Amniotic epithelial cell (primary cell): ENCODE measurements at regions not wholly inside any gene's neighbourhood (a gene's known extent, or its start where the extent isn't known, plus 50 kb on each side); places are given as distances from the start of the nearest gene placed in this dataset.

Experiments used
- DNase-seq: peaks from one replicate; pipeline ENCODE4 v3.0.0-alpha.2; 2010; ENCODE audit warnings: low read depth

DNA sequence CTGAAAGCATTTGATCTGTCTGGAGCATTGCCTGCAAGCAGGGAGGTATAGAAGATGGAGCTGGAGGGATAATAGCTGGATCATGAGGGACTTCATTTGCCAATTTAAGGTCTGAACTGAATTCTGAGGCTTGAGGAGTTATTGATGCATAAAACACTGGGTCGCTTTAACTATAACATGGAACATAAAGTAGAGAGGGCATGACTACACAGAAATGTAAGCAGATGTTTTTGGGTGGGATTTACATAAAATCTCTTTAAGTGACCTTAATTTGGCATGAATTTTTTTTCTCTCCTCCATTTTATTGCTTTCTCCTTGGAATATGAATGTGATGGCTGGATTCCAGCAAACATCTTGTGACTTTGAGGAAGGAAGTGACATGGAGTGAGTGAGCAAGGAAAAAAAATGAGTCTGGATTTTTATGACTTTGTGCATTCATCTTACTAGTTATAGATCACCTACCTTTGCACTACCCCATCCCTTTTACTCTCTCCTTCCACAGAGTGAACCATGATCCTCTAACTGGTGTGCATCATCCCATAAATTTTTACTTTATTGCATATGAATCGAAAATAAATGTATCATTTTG is 356.0 kb downstream of the DUSP6 start:
- no peak for DNase-seq

DNA sequence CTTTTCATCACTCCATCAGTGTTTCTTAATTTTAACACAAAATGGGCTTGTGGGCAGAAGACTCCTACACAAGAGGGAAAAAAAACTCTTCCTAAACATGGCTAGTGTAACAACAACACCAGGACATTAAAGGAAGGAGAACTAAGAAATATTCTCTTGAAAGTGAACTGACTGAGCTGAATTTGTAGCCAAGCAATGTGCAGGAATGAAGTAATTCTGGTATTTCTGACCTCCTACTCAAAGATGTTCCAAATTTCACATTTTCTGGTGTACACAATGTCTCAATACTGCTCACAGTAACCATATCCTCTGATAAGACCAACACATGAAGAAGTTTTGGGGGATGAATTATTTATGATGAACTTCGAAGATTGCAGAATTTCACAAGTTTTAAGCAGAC is 357.3 kb downstream of the DUSP6 start:
- DNase-seq, result peak; percentile 80

DNA sequence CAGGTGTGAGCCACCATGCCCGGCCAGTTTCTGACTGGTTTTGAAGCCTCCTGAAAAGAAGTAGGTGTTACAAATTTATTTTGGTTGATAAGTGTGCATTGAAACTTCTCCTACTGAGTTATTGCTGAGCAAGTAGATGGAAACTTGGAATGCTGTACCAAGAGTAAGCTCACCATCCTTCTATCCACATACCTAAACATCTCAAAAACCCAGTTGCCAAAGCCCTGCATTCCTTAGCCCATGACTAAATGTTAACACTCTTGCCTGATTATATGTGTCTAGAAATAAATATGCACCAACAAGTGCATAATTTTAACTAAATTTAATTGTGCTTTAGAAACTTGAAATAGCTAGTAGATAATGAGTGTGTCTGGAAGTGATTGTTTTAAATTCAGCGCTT is 357.8 kb downstream of the DUSP6 start:
- DNase-seq, result peak; percentile 31

DNA sequence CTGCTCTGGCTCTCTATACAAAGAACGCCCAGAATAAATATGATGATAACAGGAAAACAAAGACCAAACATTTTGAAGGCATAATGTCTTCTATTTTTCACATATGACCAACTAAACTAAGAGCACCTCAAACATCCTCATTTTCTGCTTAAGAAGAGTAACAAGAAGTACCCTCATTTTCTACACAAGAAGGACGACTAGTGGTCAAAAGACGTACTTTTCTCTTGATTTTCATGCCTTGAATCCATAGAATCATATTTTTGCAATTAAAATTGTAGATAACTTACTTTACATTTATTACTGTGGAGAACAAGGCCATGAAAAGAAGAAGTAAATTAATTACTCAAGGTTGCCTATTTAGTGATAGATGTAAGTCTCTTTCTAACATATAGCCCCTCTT is 358.6 kb downstream of the DUSP6 start:
- DNase-seq, result peak; percentile 74

DNA sequence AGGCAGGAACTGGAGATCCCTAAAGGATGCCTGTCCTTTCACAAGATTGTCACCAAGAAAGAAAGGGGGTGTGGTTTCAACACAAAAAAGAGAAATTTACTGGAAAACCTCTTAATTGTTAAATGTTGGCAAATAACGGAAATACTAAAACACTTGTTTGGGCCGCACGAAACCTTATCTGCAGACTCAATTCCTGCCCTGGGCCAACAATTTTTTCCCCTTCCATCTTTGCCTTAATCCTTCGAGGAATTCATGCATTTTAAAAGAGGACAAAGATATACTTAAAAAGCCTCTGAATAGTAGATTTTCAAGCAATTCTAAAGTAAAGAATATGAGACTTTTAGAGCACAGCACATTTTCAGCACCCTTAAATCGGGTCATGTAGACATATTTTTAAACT is 366.2 kb downstream of the DUSP6 start:
- no peak for DNase-seq

DNA sequence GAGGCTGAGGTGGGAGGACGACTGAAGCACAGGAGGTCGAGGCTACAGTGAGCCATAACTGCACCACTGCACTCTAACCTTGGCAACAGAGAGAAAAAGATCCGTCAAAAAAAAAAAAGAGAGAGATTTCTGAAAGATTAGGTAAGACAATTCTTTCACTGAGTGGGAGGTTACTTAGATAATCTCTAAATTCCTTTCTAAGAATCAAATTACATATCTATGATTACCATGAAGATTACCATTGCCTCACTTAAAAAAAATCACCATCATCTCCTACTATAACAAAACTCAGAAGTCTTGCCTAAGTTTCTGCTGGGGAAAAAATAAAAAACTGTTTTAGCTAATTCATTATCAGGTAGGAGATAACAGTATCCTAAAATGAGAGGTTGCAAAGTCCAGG is 366.7 kb downstream of the DUSP6 start:
- DNase-seq, result peak; percentile 73

DNA sequence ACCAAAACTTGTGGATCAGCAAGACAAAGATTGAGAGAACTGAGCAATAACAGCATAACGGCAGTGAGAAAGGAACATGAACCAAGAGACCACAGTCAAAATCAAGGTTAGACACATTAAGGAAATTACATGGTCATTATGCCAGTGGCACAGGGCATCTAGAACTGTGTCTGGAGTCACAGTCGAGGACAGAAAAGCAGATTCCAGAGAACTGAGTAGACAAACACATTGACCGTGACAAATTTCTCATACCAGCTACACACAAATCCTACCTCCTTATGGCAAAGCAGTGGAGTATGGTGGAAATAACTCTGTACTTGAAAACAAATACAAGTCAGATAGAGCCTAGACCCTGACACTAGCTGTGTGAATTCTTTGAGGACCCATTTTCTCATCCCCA is 367.3 kb downstream of the DUSP6 start:
- DNase-seq, result no peak

DNA sequence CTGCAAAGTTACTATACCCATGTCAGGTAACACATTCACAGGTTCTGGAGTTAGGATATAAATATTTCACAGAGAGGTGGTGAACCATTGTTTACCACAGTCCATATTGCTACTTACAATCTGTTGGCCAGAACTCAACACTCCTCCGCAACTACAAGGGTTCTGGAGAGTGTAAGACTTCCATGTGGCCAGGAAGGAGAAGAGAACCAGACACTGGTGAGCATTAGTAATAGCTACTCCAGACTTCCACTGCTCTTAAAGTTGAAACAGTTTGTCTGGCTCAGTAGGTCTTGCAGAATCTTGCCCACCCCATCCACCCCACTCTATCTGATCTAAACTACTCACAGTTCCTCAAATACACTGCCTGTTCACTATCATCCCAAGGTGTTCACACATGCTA is 369.6 kb downstream of the DUSP6 start:
- DNase-seq, result peak; percentile 86

DNA sequence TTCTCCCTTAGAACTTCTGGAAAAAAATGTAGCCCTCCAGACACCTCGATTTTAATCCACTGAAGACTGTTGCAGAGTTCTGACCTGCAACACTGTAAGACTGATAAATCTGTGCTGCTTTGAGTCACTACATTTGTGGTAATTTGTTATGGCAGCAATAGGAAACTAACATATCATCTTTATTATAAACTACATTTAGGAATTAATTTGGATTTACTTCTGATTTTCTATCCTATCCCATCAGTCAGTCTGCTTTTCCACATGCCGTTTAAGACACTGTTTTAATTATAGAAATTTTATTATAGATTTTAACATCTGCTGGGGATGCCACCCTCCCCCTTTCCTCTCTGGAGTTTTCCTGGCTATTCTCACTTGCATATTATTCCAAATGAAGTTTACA is 375.2 kb downstream of the DUSP6 start:
- no peak for DNase-seq

DNA sequence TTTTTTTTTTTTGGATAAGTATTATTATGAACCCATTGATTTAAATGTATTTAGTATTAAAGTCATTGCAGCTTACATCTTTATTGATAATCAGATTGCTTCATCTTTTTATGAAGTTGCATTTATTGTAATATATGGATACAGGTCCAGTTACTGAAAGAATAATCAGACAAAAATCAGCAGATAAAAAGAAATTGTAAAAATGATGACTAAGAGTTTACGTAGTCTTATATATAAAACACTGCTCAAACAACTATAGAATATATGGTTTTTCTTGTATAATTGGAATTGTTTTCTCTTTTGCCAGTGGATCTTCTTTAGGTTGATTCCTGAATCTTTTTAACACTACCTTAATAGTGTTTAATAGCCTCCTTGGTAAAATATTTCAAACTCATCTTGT is 378.3 kb downstream of the DUSP6 start:
- no peak for DNase-seq

DNA sequence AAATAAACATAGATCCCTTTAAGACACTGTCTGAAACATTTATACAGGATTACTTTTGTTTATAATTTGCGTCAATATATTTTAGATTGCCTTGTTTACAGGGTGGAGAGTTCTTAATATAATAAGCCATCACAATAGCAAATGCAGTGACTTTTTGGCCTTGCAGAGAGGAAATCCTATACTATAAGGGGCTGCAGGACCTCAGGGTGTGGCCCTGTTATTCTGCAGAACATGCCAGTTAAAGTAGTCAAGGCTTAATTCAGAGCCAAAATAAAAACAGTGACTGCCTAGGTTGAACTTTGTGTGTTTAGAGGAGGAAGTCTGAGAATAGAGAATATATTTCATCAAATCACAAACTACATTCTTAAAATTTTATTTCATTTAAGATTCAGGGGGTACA is 381.6 kb downstream of the DUSP6 start:
- DNase-seq, result no peak

DNA sequence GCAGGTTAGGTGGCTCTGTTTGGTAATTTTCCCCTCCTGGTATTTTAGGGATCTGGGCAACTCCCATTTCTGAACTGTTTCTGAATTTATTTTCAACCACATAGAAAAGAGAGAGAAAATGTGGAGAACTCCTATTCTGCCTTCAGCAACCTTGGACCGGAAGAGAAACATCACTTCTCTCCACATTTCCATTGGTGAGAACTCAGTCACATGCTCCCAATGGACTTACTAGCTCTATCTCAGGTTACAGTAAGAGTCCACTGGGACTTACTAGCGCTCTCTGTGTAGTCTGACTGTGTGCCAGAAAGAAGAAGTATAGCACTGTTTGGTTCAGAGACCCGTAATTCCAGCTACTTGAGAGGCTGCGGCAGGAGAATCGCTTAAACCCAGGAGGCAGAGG is 383.2 kb downstream of the DUSP6 start:
- no peak for DNase-seq

DNA sequence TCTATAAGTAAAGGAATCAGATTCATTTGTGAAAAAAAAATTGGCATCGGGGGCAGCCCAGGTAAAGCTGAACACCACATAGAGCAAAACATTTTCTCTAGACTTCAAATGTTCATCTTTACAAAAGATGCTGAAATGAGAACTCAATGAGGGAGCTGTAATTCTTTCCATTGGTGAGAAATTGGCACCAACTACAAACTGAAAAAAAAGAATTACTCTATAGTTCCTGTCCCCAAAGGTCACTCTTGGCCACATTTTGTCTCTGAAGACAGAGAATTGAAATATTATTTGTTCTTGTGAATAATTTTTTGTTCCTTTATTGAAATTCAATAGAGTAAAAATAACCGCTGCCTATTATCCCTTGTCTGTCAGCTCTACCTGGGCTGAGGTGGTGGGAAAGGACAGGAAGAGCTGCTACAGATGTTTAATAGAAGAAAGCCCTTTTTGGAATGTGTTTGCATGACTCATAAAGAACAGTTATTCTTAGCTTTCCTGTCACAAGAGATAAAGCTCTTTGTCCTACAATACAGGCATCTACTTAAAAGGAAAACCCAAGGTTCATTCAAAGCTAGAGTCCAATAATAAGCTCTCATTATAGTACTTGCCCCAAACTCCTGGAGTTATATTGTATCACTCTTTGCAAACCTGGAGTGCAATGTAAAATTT is 380.1 kb upstream of the KITLG start:
- DNase-seq, result peak; percentile 38

DNA sequence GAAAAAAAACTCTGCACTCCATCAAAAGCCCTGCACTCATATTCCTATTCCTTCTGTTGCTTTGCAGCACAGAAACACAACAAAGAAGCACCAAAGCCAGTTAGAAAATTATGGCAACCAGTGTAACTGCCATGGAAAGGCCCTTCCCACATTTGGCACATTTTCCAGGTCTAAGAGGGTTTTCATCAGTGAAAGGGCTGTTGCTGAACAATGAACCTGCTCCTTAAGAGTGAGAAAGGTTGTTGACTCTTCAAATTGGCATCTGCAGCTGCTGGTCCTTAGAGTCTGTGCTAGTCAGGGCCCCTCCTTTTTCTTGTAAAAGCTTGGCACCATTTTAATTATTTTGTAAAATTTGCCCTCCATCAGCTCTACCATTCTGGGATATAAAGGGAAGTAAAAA is 378.7 kb upstream of the KITLG start:
- DNase-seq, result no peak

DNA sequence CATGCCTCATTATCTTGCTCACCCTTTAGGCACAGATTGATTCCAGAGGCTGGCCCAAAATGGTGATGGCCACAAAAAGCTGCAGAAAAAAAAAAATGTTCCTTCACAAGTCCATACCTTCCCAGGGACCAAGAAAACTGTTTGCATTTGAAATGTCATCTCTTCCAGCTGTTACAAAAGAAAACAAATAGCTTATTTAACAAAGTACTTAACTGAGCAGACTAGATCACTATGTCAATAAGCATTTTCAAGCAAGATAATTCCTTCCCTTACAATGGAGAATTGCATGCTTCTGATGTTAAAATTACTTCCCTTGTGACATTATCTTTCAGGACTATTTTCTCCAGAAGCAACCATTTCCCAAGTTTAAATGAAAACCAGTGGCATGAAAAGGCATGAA is 377.9 kb upstream of the KITLG start:
- no peak for DNase-seq

DNA sequence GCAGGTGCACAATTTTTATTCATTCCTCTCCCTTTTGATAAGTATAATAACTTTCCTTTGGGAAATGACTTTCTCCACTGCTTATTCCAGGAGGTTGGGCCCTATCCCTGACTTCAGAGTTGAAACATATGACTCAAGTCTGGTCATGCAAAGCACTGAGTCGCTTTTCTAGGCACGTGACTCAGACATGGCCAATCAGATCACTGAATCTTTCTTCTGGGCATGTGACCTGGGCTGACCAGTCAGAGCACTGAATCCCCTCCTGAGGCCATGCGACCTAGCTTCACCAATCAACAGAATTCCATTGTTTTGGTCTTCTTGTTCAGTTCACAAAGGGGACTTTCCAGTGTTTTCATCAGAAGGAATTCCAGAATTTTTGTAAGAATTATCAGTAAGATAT is 377.1 kb upstream of the KITLG start:
- no peak for DNase-seq

DNA sequence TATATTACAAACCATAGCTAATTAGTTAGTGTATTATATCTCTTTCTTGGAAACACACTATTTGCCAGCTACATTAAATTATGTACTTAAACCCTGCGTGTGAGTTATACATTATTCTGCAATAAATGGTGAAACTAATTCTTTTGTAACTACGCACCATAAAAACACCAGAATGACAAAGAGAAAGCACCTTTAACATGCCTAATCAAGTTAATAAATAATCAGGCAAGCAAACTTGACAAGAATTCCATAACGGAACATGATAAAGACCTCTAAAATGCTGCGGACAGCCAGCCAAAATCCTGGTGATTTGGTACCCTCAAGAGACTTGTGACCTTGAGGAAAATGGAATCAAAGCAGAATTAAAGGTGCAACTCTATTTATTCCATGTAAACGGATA is 375.3 kb upstream of the KITLG start:
- no peak for DNase-seq

DNA sequence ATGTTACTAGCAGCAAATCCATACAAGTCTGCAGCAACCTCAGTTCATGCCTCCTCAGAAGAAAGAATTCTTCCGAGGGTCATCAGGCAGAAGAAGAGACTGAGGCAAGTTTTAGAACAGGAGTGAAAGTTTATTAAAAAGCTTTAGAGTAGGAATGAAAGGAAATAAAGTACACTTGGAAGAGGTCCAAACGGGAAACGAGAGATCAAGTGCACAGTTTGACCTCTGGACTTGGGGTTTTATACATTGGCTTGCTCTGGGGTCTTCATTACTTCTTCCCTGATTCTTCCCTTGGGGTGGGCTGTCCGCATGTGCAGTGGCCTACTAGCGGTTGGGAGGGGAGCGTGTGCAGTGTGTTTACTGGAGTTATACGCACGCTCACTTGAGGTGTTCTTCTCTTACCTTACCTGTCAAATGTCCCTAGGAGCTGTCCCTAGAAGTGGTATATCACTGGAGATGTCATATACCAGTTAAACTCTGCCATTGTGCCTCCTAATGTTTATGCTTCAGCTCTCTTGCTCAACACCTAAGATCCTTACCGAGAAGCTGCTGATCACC is 372.8 kb upstream of the KITLG start:
- no peak for DNase-seq

DNA sequence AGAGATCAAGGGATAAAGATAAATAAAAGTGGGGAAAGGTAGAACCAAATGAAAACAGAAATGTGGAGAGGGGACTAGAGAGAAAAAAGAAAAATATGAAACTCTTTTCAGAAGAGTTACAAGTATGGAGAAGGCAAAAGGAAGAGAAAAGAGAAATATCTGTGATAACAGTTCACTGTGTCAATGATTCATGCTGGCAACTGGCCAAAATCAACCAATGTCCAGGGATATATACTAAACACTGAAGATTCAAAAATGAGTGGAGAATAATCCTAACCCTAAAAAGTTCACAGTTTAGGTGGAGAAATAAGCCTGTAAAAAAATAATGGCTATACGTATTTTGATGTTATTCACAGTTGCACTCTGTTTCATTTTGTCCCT is 372.3 kb upstream of the KITLG start:
- DNase-seq, result peak; percentile 36

DNA sequence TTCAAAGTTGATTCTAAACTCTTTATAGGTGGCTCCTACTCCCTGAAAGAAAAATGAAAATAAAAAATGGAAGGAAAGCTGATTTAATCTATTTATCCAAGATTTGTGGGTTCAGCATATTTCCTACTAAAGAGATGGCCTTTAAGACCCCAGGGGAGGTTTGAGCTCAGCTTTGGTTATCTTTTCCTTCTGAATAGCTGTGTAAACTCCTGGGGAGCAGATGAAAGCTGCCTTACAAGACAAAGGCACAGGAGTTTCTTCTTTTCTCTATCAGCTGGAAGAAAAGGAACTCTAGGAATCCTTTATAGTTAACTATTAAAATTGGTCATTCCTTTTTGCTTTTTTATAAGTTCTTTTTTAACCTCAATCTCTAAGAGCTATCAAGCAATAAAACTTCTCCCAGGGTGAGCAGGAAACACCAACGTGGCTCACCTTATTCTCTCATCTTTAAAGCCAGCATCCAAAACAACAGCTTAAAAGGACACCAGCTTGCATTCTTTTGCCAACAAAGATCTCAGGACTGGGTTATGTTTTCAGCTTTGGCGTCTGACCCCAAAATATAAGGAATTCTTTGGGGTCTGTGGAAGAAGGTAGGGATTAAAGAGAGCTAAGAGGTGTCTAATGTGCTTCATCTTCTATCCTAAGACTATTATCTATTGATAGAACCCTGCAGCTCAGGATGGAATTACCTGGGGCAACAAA is 371.7 kb upstream of the KITLG start:
- DNase-seq, result no peak

DNA sequence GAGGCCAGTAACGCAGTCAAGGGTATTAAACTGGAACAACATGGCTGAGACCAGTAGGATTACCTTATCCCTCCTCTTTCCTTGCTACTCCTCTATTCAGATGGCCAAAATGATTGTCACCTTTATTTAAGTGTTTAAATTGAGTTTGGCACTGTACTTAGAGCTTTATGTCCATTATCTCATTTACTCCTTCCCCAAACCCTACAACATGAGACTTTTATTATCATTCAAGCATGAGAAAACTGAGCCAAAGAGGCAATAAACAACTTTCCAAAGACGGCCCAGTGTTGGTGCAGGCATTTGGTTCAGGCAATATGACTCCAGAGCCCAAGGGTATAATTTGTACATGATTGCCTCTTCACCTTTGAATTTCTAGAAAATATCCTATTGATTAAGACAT is 370.9 kb upstream of the KITLG start:
- DNase-seq, result no peak

DNA sequence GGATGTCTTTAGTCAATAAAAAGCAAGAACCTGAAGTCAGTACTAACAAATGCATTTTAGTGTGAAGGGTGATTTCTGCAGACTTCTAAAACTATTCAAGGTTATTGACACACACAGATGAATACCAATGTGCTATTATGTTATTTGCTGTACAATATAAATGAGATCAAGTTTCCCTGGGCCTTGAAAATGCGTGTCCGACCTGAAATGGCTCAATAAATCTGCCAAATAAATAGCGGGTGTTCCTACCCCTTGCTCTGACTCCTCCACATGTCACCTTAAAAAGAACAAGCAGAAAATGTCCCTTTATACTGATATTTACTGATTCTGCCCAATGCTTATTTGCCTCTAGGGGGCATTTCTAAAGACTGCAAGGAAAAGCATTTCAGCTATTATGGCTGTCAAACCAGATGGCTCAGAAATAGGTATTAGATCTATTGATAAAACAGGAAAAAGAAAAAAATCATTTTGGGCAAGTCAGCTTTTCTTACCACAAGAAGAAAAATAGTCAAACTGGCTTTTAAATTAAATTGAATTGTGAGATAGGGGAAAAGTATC is 367.3 kb upstream of the KITLG start:
- DNase-seq, result no peak

DNA sequence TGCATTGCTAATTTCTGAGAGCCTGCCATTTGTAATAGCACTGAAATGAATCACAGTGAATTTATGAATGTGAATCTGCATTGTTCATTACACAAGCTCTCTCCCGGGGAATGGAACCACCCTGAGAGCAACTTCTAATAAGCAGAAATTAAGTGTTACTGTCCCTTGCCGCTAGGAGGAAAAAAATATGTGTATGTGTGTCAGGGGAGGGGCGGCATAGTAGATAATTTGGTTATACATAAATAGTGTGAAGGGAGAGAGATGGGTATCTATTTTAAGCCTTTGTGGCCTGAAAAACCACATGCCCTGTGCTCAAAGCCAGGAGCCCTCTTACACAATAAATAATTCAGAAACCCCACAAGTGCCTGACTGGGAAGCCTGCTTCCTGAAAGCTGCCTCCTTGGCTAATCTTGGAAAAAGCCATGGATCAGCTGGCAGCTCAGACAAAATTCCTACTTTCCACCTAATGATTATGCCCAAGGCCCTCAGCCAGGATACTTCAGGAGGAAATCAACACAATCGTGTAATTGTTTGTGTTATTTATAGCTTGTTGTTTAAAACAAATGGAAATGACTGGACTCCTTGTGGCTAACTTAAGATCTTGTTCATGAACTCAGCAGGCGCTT is 366.2 kb upstream of the KITLG start:
- peak; percentile 91 for DNase-seq
